GM19468 (cell line): ENCODE measurements at regions not wholly inside any gene's neighbourhood (a gene's known extent, or its start where the extent isn't known, plus 50 kb on each side); places are given as distances from the start of the nearest gene placed in this dataset.
"Not testable (repeated sequence)": the region's sequence is repeated elsewhere in the genome, so short reads cannot be mapped to it uniquely, and the experiment has no call there.

Source experiments
- ATAC-seq: cut with Tn5 transposase; IDR thresholded peaks from one replicate; pipeline ENCODE4 v1.9.1; 2021; ENCODE audit warnings: mild to moderate bottlenecking, moderate library complexity, moderate number of reproducible peaks; ENCODE audit not compliant: unreplicated experiment; ENCODE audit errors: extremely low read depth

GRCh38 chr4:125262502-125262901 lies 52.3 kb upstream of the FAT4 start:
- no peak for ATAC-seq

- ATAC-seq, result no peak
These were observed 52.7 kb upstream of the FAT4 start for GRCh38 chr4:125262079-125262478.

- no peak for ATAC-seq
These were observed 60.6 kb upstream of the FAT4 start for GRCh38 chr4:125254106-125254505.

GRCh38 chr4:125244848-125245450 lies 69.8 kb upstream of the FAT4 start:
- ATAC-seq, result no peak

- no peak for ATAC-seq
These were observed 70.9 kb upstream of the FAT4 start for GRCh38 chr4:125243789-125244397.

- ATAC-seq, result no peak
These were observed 78.8 kb upstream of the FAT4 start for GRCh38 chr4:125235971-125236370.

- ATAC-seq, result no peak
These were observed 83.1 kb upstream of the FAT4 start for GRCh38 chr4:125231661-125232060.

GRCh38 chr4:125229596-125230058 lies 85.1 kb upstream of the FAT4 start:
- ATAC-seq, result no peak

- no peak for ATAC-seq
These were observed 88.9 kb upstream of the FAT4 start for GRCh38 chr4:125225806-125226205.

GRCh38 chr4:125200556-125200955 lies 114.2 kb upstream of the FAT4 start:
- ATAC-seq, result no peak

GRCh38 chr4:125198916-125199315 lies 115.8 kb upstream of the FAT4 start:
- ATAC-seq, result no peak

- ATAC-seq, result not testable (repeated sequence)
These were observed 122.8 kb upstream of the FAT4 start for GRCh38 chr4:125191874-125192459.

- ATAC-seq, result no peak
These were observed 123.5 kb upstream of the FAT4 start for GRCh38 chr4:125191232-125191631.

- ATAC-seq, result no peak
These were observed 127.3 kb upstream of the FAT4 start for GRCh38 chr4:125187226-125188176.

- no peak for ATAC-seq
These were observed 130.6 kb upstream of the FAT4 start for GRCh38 chr4:125184116-125184515.

GRCh38 chr4:125181804-125182203 lies 133.0 kb upstream of the FAT4 start:
- no peak for ATAC-seq

- ATAC-seq, result no peak
These were observed 135.0 kb upstream of the FAT4 start for GRCh38 chr4:125179727-125180126.

GRCh38 chr4:125169192-125169591 lies 145.6 kb upstream of the FAT4 start:
- no peak for ATAC-seq

GRCh38 chr4:125168531-125168930 lies 146.2 kb upstream of the FAT4 start:
- no peak for ATAC-seq

GRCh38 chr4:125166012-125166411 lies 148.7 kb upstream of the FAT4 start:
- not testable (repeated sequence) for ATAC-seq

- no peak for ATAC-seq
These were observed 155.8 kb upstream of the FAT4 start for GRCh38 chr4:125159001-125159400.
